Fibroblast of lung (primary cell): ENCODE measurements at regions not wholly inside any gene's neighbourhood (a gene's known extent, or its start where the extent isn't known, plus 50 kb on each side); places are given as distances from the start of the nearest gene placed in this dataset.

ENCODE experiments used
- DNase-seq, 2 donors: peaks; one replicate each; pipeline versions ENCODE4 v3.0.0 to v3.0.0-alpha.2; 2010; ENCODE audit warnings: low read depth in 2 of 2
- H2AFZ ChIP-seq: 2 replicates; pipeline ENCODE4 v1.5.1; 2012; ENCODE audit warnings: low read length, control low read depth, inconsistent platforms
- H3K27ac ChIP-seq: 2 replicates; pipeline ENCODE4 v1.5.1; 2011; ENCODE audit warnings: low read length, control low read depth; ENCODE audit not compliant: insufficient read depth
- H3K27me3 ChIP-seq: 2 replicates; pipeline ENCODE4 v1.5.1; 2011; ENCODE audit warnings: mild to moderate bottlenecking, low read length; ENCODE audit not compliant: control insufficient read depth, insufficient read depth
- H3K36me3 ChIP-seq: 2 replicates; pipeline ENCODE4 v1.5.1; 2011; ENCODE audit warnings: low read length; ENCODE audit not compliant: control insufficient read depth, insufficient read depth
- H3K4me1 ChIP-seq: 2 replicates; pipeline ENCODE4 v1.5.1; 2011; ENCODE audit warnings: low read length; ENCODE audit not compliant: control insufficient read depth, insufficient read depth; ENCODE audit errors: extremely low read depth
- H3K4me2 ChIP-seq: 2 replicates; pipeline ENCODE4 v1.5.1; 2011; ENCODE audit warnings: low read length, control low read depth; ENCODE audit not compliant: insufficient read depth; ENCODE audit errors: extremely low read depth
- H3K4me3 ChIP-seq, 4 experiments: fragments of 200-600 bp in 1 of 4; sonication (generic) in 1 of 4; replicated peaks in 1 of 4; 2 replicates each; pipeline ENCODE4 v1.5.1; 2011 to 2016; ENCODE audit warnings: low read length in 4 of 4, low read depth in 3 of 4, mild to moderate bottlenecking in 3 of 4, control low read depth in 2 of 4, inconsistent platforms in 1 of 4, mixed read lengths in 1 of 4; ENCODE audit not compliant: insufficient read depth in 1 of 4; ENCODE audit errors: control extremely low read depth in 1 of 4
- H3K79me2 ChIP-seq: 2 replicates; pipeline ENCODE4 v1.5.1; 2012; ENCODE audit warnings: mild to moderate bottlenecking, low read length, inconsistent platforms; ENCODE audit not compliant: control insufficient read depth, insufficient read depth
- H3K9ac ChIP-seq: 2 replicates; pipeline ENCODE4 v1.5.1; 2011; ENCODE audit warnings: mild to moderate bottlenecking, low read length, control low read depth; ENCODE audit not compliant: insufficient read depth
- H3K9me3 ChIP-seq: 2 replicates; pipeline ENCODE4 v1.5.1; 2012; ENCODE audit warnings: low read depth, low read length; ENCODE audit not compliant: control insufficient read depth, insufficient read depth
- H4K20me1 ChIP-seq: 2 replicates; pipeline ENCODE4 v1.5.1; 2011; ENCODE audit warnings: low read length; ENCODE audit not compliant: control insufficient read depth, insufficient read depth; ENCODE audit errors: extremely low read depth
- EZH2 ChIP-seq: IDR thresholded peaks from 2 replicates; pipeline ENCODE4 v1.5.1; 2012; ENCODE audit warnings: low read length, control low read depth, mild to moderate bottlenecking; ENCODE audit errors: missing control alignments
- TF ChIP-seq, protein P1 (sequence below), 2 donors: IDR thresholded peaks in 1 of 2; conservative IDR thresholded peaks in 1 of 2; 1 replicate in 1 of 2; 2 replicates in 1 of 2; pipeline ENCODE4 v1.5.1; 2011 to 2012; ENCODE audit warnings: low read length in 2 of 2, control low read depth in 1 of 2, inconsistent platforms in 1 of 2, low read depth in 1 of 2, mild to moderate bottlenecking in 1 of 2

DNA sequence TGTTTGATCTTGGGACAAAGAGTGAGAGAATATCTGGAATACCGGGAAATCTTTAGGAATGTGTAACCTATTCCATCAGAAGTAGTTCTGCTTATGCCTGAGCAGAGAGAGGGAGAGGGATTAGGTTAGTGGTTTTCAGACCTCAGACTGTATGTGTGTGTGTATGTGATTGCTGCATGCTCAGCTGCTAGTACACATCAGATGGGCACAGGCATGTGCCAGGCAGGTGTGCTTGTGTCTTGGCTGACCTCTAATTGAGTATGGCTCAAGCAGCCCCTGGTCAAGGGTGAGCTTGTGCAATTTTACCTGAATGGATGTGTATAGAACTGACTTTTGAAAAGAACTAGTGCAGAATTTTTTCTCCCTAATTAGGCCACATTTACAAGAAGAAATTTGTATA lies 91.2 kb downstream of the INSIG2 start:
- TF ChIP-seq EZH2 = no peak
- TF ChIP-seq, protein P1, sequence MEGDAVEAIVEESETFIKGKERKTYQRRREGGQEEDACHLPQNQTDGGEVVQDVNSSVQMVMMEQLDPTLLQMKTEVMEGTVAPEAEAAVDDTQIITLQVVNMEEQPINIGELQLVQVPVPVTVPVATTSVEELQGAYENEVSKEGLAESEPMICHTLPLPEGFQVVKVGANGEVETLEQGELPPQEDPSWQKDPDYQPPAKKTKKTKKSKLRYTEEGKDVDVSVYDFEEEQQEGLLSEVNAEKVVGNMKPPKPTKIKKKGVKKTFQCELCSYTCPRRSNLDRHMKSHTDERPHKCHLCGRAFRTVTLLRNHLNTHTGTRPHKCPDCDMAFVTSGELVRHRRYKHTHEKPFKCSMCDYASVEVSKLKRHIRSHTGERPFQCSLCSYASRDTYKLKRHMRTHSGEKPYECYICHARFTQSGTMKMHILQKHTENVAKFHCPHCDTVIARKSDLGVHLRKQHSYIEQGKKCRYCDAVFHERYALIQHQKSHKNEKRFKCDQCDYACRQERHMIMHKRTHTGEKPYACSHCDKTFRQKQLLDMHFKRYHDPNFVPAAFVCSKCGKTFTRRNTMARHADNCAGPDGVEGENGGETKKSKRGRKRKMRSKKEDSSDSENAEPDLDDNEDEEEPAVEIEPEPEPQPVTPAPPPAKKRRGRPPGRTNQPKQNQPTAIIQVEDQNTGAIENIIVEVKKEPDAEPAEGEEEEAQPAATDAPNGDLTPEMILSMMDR (conservative IDR thresholded peaks at IDR 0.05 in 1 of 2, IDR thresholded peaks at IDR 0.05 in 1 of 2; ENCODE audit: low read depth in 1 of 2, low read length in 2 of 2) = no peak
- no peak overlapping the region for H3K27ac ChIP-seq
- no peaks in the 10 kb centered on the region for H3K4me1 ChIP-seq
- H3K79me2 ChIP-seq = no peaks in the 10 kb centered on the region
- H3K9me3 ChIP-seq = no peaks in the 10 kb centered on the region
- peak in 1 of 2 donors; percentile 4 for DNase-seq
- no peak overlapping the region for H3K4me2 ChIP-seq
- H3K9ac ChIP-seq = no peak overlapping the region
- H3K27me3 ChIP-seq = peaks cover 2% of the 10 kb centered on the region
- H2AFZ ChIP-seq = no peak overlapping the region
- no peaks in the 10 kb centered on the region for H4K20me1 ChIP-seq
- no peak overlapping the region for H3K4me3 ChIP-seq
- no peaks in the 10 kb centered on the region for H3K36me3 ChIP-seq

DNA sequence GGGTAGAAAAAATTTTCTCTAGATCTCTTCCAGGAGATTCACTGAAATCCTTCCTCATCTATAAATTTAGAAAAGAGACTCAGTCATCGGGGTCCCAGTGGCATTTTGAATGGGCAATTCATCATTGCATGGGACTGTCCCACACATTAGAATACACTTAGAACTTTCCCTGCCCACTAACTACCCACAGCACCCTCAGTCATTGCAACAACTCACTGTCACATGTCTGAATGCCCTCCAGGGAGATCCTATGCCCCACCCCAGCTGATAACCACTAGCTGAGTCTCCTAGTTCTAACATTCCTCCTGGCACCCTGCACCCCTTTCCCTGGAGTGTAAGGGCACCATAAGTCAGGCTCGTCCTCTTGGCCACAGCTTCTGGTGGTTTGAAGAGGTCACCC lies 89.6 kb downstream of the INSIG2 start:
- Histone ChIP-seq H3K27me3 (peaks cover 2% of the 10 kb centered on the region), H3K36me3 (no peaks in the 10 kb centered on the region), H3K4me3 (no peak overlapping the region), H3K9ac (no peak overlapping the region), H2AFZ (no peak overlapping the region), H3K27ac (no peak overlapping the region), H3K4me1 (no peaks in the 10 kb centered on the region), H3K4me2 (no peak overlapping the region), H4K20me1 (no peaks in the 10 kb centered on the region), H3K79me2 (no peaks in the 10 kb centered on the region), H3K9me3 (no peaks in the 10 kb centered on the region)
- no peak for TF ChIP-seq EZH2
- TF ChIP-seq, protein P1 (conservative IDR thresholded peaks at IDR 0.05 in 1 of 2, IDR thresholded peaks at IDR 0.05 in 1 of 2; ENCODE audit: low read depth in 1 of 2, low read length in 2 of 2) = no peak
- no peak for DNase-seq

DNA sequence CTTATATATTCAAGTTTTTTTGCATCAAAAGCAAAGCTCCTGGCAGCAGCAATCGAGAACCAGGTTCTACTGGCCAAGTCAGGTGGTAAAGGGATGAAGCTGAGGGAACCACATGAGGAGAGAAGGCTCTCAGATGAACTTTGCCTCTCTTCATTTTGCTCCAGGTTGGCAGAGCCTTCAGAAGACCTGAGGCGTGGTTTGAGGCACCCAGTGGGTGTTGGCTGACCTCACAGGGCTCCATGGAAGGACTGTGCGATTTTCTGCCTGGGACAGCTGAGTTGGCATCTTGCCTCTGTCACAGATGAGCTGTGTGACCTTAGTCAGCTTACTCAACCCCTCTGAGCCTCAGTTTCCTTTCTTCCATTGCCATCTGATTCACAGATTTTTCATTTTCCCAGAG lies 89.0 kb downstream of the INSIG2 start:
- no peaks in the 10 kb centered on the region for H4K20me1 ChIP-seq
- H3K9ac ChIP-seq = no peak overlapping the region
- no peak for DNase-seq
- no peak overlapping the region for H3K27ac ChIP-seq
- H3K36me3 ChIP-seq = no peaks in the 10 kb centered on the region
- no peak overlapping the region for H3K4me2 ChIP-seq
- no peaks in the 10 kb centered on the region for H3K27me3 ChIP-seq
- H2AFZ ChIP-seq = no peak overlapping the region
- no peak for TF ChIP-seq EZH2
- TF ChIP-seq, protein P1 (conservative IDR thresholded peaks at IDR 0.05 in 1 of 2, IDR thresholded peaks at IDR 0.05 in 1 of 2; ENCODE audit: low read depth in 1 of 2, low read length in 2 of 2) = no peak
- H3K4me1 ChIP-seq = no peaks in the 10 kb centered on the region
- H3K79me2 ChIP-seq = no peaks in the 10 kb centered on the region
- no peaks in the 10 kb centered on the region for H3K9me3 ChIP-seq
- no peak overlapping the region for H3K4me3 ChIP-seq
